ENCODE measurements at regions not wholly inside any gene's neighbourhood (a gene's known extent, or its start where the extent isn't known, plus 50 kb on each side); places are given as distances from the start of the nearest gene placed in this dataset.
A peak's percentile ranks its signal among the peaks of the same experiment; 100 is the strongest.
"Not testable (repeated sequence)": the region's sequence is repeated elsewhere in the genome, so short reads cannot be mapped to it uniquely, and the experiment has no call there.

DNA sequence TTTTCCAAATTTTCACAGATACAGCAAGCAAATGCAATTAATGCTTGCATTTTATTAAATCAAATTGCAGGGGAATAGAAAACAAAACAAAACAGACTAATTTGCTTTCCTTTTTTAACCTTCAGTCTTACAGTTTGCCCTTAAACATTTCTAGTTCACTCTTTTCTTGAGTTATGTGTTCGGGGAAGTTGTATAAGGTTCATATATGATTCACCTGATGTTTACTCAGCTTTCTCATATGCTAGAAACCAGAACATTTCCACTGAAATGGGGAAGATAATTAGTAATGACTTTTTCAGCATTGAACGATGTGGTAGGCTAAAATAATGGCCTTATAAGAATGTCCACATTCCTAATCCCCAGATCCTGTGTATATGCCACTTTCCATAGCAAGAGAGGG lies 176.2 kb upstream of the NBPF9 start:
- not testable (repeated sequence) for DNase-seq

DNA sequence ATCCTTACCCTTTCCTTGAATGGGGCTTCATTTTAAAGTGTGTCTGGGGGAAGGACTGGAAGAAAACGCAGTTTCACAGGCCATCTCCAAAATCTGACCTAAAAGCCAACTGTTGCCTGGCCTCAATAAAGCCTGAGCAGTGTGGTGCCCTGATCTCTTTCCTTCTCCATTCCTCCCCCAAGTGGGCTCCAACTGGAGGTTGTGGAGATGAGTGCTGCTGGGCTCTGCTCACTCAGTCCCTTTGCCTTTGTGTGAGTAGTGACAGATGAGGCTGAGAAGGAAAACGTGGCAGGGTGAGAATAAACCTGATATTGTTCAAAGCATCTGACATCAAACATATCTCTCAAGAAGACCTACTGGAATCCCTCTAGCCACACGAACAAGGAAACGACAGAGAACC lies 181.4 kb upstream of the NBPF9 start:
- DNase-seq, result not testable (repeated sequence)

DNA sequence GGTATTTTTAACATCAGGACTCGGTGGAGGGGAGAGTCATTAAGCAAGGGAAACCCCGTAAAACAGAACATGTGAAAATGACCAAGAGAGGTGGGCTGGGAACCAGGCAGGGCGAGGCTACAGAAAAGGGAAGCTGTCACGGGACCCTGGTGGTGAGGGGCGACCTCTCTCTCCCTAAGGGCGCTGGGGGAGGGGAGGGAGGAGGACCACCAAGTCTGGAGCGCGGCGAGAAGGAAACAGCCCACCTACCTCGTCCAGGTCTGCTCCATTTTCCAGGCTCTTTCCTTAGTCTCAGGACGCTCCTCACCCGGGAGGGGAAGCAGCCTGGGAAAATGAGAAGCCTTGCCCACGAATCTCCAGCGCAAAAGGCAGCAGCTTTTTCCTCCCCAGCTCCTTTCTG lies 181.9 kb upstream of the NBPF9 start:
- not testable (repeated sequence) for DNase-seq

DNA sequence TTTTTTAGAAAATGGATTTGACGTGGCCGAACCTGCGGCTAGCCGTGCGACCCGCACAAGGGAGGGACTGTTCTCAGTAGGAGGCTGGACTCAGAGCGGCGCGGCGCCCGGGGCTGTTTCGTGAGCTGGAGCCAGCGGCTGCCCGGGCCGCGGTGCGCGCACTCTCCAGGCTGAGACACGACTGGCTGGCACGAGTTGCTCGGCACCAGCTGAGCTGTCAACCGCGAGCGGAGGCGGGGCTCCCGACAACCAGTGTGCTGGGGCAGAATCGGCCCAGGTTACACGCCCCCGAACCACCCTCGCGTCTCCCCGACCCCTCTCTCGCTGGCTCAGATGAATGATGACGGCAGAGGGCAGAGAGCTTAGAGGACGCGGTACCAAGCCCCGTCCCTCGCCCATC lies 182.3 kb upstream of the NBPF9 start:
- DNase-seq, result peak in 1 of 2 donors; percentile 44

DNA sequence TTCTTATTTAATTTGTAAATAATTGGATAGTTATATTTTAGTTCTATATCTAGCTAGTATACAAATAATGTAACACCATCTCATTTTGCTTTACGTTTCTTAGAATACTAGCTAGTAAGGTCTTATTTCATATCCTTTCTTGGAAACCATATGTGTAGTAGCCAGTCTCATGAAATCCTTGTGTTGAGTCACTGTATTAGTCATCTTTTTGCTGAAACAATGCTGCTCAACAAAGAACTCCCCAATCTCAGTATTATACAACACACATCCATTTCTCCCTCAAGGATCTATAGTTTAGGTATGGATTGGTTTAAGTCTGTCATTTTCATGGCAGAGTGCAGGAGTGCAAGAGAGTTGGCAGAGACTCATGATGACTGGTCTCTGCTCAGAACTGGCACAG lies 185.2 kb upstream of the NBPF9 start:
- not testable (repeated sequence) for DNase-seq

DNA sequence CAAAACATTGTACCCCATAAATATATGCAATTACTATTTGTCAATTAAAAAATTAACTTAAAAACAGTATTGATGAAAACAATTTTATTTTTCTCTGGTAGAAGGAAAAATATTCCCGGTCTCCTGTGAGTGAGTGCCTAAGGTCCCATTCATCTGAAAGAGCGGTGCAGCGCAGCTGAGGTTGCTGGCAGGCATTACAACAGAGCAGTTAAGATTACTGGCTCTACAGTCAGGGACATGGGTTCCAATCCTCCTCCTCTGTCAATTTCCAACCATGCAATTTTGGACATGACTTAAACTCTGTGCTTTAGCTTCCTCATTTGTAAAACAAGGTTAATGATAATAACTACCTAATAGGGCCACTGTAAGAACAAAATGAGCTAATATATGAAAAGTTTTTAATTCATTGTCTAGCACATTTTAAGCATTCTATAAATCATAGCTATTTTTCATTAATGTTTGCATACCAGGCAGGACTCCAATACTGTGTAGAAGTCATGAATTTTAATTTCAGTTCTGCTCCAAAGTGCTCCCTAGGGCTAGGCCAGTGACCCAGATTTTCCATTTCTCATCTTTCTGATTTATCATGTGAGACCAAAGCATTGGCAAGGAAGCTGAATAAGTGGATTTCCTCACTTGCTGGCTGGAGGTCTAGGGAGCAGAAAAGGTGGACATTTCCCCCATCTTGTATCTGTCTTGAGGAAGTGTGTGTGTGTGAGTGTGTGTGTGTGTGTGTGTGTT lies 174.2 kb upstream of the NBPF19 start:
- not testable (repeated sequence) for DNase-seq

DNA sequence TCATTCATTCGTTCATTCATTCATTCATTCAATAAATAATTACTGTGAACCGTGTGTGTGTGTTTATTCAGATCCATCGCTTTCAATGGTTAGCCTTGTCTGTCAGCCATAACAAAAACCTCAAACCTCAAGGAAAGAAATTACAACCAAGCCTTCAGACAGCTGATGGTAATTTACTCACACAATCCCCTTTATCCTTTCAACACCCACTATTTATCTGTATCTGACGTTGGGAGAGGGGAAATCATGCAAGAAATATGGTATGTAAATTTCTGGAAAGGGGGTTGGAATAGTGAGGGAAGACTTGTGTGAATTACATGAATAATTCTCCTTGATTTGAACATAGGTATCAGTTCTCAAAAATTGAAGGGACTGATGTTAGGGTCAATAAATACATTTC lies 173.6 kb upstream of the NBPF19 start:
- DNase-seq, result not testable (repeated sequence)

DNA sequence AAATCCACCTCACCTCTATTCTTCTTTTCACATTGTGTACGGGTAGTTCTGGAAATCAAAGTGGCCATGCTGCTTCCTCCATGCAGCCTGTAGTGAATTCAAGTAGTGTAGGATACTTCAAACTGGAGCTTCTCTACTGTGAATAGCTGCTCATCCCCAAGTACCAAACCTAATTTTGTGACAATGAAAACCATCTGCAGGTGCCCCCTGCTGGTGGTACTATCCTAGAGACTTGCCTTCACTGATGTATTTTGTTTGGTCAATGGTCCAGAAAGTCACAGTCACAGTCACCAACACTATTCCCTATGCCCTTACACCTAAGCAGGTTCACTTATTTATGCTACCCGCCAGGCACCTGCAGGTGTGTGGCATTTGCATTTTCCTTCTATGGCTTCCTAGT lies 170.0 kb upstream of the NBPF19 start:
- not testable (repeated sequence) for DNase-seq

DNA sequence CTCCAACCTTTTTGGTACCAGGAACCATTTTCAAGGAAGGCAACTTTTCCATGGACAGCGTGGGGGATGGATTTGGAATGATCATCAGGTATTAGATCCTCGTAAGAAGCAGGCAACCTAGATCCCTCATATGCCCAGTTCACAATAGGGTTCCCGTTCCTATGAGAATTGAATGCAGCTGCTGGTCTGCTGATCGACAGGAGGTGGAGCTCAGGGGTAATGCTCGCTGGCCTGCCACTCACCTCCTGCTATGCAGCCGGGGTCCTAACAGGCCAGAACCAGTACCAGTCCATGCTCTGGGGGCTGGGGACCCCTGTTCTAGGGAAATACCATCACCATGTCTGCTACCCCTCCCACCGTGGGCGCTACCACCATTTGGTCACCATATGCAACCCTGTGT lies 167.2 kb upstream of the NBPF19 start:
- not testable (repeated sequence) for DNase-seq

DNA sequence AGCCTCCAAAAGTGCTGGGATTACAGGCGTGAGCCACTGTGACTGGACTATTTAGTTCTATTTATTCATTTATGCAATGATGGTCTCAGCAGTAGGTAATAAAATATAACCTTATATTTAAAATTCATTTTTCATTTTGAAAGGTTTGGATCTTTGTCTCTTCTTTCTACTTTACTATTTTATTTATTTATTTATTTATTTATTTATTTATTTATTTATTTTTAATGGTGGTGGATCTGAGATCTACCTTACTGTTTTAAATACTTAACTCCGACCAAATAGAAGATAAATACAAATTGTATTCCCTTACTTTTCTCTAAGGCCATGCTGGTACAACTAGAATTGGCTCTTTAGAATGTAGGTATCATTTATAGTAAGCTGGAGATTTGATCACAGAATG lies 159.9 kb upstream of the NBPF19 start:
- not testable (repeated sequence) for DNase-seq

DNA sequence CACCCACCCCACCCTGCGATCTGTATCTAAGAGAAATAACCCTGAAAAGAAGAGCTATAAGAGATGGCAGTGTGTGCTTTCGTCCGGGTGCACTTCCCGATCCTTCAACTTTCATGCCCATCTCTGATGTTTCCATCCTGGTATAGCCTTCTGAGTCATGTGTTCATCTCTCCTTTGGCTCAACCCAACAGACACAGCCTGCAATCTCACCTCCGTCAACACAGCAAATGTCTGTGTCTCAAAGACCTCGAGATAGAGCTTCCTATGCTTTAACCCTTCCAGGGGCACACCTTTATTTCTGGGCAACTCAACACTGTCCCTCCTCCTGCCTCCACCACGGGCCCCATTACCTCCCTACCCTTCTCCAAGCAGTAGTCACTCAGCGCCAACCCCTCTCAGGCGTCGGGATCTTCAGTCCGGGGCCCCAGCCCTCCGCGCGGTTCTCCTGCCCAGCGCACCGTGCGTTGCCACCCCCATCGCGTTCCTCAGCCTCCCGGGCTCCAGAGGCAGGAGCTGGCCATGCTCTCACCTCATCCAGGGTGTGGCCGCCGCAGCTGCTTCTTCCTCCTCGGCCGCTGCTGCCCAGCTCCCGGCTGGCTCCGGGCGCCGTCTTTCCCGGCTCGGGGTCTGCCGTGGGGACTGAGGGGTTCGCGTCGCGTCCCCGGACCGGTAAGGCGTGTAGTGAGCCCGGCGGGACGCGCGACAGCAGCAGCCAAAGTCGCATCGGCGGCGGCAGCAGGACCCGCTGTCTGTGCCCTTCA lies 153.7 kb upstream of the NBPF19 start:
- not testable (repeated sequence) for DNase-seq

DNA sequence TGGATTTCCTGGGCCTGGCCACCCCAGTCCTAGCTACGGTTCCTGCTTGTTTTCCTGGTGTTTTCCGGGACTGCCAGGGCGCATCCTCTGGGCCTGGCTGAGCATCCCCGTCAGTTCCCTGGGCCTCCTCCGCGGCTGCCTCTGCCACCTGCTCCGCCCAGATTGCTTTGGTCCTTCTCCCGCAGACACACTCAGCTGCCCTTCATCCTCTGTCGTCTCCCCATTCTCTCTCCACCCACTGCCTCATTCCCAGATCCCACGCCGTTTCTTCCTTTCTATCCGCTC lies 153.2 kb upstream of the NBPF19 start:
- DNase-seq, result not testable (repeated sequence)

DNA sequence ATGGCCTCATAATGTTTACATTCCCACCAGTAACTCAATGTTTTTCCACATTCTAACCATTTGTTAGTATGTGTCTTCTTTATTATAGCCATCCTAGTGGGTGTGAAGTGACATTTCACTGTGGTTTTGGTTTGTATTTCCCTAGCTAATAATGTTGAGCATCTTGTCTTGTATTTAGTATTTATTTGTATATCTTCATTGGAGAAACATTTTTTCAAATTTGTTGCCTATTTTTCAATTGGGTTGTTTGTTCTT lies 144.8 kb upstream of the NBPF19 start:
- not testable (repeated sequence) for DNase-seq

DNA sequence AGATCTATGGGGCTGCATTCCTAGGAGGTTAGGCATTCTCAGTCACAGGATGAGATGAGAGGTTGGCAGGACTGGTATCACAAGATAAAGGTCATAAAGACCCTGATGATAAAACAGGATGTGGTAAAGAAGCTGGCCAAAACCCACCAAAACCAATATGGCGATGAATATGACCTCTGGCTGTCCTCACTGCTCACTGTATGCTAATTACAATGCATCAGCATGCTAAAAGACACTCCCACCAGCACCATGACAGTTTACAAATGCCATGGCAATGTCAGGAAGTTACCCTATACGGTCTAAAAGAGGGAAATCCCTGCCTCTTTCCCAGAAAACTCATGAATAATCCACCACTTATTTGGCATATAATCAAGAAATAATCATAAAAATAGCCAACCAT lies 138.8 kb upstream of the NBPF19 start:
- not testable (repeated sequence) for DNase-seq

DNA sequence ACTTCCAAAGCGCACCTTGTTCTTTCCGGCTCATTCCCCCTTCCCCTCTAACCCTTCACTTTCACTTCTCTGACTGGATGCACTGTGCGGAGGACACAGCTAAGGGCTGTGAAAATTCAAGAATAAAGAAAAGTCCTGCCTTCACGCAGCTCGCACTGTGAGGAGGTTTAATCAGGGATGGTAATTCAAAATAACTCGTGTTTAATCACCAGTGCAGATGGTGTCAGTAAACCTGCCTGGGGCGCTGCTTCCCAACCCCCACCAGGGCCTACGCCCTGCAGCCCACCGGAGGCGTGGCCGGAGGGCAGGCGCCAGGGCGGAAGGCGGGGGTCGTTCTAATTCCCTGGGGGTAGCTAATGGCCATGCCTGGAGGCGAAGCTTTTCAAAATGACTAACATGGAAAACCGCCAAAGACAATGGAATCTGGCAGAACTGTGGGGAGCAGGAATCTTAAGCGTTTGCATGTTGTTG lies 136.6 kb upstream of the NBPF19 start:
- DNase-seq, result not testable (repeated sequence)

DNA sequence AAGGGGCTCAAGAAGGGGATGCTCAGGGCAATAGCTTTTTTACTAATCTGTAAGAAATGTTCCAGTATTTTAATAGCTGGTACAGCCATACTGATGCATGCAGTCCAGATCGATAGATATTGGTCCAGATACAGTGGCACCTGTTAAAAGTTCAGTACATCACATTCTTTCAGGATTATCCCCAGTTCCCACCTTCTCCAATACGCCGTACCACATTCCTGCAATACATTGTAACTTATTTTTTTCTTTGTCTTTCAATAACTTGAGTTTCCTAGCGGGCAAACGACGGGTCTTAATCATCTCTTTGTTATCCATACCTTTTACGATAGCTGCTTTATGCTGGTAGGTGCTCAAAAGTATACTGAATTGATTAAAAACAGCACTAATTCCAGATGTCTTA lies 136.1 kb upstream of the NBPF19 start:
- not testable (repeated sequence) for DNase-seq

DNA sequence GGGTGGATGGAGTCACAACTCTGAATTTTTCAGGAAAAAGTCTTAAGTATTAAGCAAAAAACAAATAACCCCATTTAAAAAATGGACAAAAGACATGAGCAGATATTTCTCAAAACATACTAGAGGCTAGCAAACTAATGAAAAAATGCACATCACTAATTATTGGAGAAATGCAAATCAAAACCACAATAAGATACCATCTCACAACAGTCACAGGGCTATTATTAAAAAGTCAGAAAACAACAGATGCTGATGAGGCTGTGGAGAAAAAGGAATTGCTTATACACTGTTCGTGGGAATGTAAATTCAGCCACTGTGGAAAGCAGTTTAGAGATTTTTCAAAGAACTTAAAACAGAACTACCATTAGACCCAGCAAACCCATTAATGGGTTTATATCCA lies 125.4 kb upstream of the NBPF19 start:
- DNase-seq, result not testable (repeated sequence)

DNA sequence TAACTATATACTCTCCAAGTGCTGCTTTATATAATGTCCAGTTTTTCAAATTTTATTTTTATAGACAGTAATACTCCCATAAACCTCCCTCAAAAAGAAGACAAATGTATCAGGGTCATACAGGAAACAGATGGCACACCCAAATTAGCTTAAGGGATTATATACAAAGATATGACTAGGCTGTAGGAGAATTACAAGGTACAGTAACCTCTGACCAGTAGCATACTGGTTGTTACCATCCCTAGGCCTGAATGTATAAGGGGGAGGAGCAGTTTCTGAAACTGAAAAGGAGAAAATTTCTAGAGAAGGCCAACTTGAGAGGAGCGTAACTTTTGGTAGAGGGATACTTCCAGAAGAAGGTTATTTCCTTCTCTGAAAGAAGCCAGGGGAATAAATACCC lies 122.6 kb upstream of the NBPF19 start:
- DNase-seq, result not testable (repeated sequence)

DNA sequence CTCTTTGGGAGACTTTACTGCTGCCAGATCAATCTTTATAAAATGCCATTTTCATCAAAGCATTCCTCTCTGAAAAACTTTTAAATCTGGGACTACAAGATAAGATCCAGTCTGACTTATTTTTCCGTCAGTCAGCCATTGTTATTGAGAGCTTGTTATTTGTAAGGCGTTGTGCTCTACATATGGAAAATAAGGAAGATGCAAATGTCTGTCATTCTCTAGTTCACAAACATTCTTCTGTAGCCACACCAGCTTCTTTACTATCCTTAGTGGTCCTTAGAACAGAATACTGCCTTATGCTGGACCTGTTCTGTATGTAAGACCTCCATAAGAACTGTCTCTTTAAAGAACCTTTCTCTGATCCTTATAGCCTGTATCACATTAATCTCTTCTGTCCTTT lies 120.3 kb upstream of the NBPF19 start:
- not testable (repeated sequence) for DNase-seq

DNA sequence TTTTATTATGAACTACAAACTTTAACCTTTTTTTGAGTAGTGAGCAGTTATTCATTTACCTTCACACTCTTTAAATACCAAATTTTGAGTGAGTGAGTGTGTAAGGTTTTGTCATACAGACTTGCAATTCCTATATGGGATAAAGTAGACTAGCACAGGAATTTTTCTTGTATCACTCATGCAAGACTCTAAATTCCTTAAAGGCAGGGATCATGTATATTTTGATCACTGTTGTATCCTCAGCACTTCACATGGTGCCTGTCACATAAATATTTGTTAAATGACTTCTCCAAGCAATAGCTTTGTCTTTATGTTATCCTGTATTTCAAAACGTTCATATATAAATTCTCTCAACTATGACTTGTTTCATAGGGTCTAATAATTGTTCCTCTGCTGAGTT lies 119.1 kb upstream of the NBPF19 start:
- not testable (repeated sequence) for DNase-seq

DNA sequence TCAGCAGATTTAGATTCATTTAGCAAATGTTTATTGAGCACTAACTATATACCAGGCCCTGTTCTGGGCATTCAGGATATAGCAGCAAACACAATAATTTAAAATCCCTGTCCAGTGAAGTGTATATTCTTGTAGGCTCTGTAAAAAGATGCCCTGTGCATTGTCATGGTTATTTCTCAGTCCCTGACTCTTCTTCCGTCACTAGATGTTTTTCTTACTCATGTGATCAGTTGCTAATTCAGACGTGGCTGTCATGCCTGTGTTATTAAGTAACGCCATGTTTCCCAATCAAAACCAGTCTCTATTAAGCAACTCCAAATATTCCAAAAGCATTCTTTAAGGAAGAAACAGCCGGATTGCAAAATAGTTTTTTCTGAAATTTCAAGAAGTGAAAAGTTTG lies 118.7 kb upstream of the NBPF19 start:
- not testable (repeated sequence) for DNase-seq

DNA sequence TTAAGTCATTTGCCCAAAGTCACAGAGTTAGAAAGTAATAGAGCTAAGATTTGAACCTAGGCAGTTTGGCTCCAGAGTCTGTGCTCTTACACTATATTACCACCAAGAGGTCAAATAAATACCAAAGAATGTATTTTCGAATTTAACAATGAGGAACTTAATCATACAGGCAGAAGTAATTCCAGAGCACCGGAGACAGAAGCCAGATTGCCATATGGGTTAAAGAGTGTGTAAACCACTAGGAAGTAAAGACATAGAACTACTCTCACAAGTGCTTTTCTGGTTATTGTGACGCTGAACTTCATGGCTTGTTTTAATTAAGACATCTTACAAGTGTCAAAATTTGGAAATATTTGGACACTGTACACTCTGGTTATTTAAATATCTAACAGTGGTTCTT lies 114.5 kb upstream of the NBPF19 start:
- not testable (repeated sequence) for DNase-seq

DNA sequence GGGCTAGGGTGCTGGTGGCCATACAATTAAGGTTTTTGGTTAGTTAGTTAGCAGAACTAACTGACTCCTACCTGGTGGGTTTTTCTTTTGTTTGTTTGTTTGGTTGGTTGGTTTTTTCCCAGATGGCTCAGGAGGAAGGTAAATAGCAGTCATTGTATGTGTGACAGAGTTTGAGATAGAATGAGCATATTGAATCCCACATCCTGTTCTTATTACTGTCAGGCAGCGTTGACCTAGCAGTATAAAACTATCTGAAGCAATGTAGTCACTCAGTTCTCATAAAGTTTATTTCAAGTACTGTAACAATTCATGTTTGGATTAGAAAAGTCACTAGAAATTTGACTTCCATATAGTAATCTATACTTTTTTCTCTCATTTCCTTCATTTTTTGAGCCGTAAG lies 113.5 kb upstream of the NBPF19 start:
- DNase-seq, result not testable (repeated sequence)

DNA sequence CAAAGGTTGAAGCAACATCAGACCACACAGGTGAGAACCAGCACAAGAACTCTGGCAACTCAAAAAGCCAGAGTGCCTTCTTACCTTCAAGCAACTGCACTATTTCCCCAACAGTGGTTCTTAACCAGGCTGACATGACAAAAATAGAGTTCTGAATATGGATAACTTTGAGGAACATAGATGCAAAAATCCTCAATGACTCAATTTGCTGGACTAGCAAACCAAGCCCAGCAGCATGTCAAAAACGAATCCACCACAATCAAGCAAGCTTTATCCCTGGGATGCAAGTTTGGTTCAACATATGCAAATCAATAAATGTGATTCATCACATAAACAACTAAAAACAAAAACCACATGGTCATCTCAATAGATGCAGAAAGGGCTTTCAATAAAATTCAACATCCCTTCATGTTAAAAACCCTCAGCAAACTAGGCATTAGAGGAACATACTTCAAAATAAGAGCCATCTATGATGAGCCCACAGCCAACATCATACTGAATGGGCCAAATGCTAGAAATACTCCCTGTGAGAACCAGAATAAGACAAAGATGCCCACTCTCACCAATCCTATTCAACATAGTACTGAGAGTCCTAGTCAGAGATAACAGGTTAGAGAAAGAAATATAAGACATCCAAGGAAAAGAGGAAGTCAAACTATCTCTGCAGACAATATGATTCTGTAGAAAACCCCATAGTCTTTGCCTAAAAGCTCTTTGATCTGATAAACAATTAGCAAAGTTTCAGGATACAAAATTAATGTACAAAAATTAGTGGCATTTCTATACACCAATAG lies 110.5 kb upstream of the NBPF19 start:
- DNase-seq, result not testable (repeated sequence)

Measured in activated CD4-positive, alpha-beta T cell treated with anti-CD3 and anti-CD28 coated beads for 4 hours (primary cell).